ENCODE measurements at regions not wholly inside any gene's neighbourhood (a gene's known extent, or its start where the extent isn't known, plus 50 kb on each side); places are given as distances from the start of the nearest gene placed in this dataset.

- H3K4me3 ChIP-seq (ENCODE audit: low read depth in 1 of 3, low read length in 3 of 3), result no peak overlapping the region
- WGBS, result 81% methylated on average over 20 of the region's 20 CpGs
Observed at GRCh38 chr14:106850913-106851825, 1324.8 kb downstream of the TMEM121 start.

More at GRCh38 chr14:106850913-106851825, 1324.8 kb downstream of the TMEM121 start:
- H3K27ac ChIP-seq (ENCODE audit: low read depth in 1 of 2, low read length in 2 of 2), result no peak overlapping the region
- no peak for TF ChIP-seq HNF4G (IDR thresholded peaks at IDR 0.05)
- no peak for TF ChIP-seq SP1 (IDR thresholded peaks at IDR 0.05)
- TF ChIP-seq ATF3 (IDR thresholded peaks at IDR 0.05), result no peak
- no peak for TF ChIP-seq HNF4A (conservative IDR thresholded peaks at IDR 0.05)
- TF ChIP-seq GABPA (IDR thresholded peaks at IDR 0.05 in 1 of 2, conservative IDR thresholded peaks at IDR 0.05 in 1 of 2), result no peak
- TF ChIP-seq CTCF (IDR thresholded peaks at IDR 0.05; ENCODE audit: low read depth, low read length, missing input control), result no peak
- no peak for TF ChIP-seq NR2F2 (IDR thresholded peaks at IDR 0.05)
- TF ChIP-seq RXRA (IDR thresholded peaks at IDR 0.05), result no peak
- TF ChIP-seq YY1 (IDR thresholded peaks at IDR 0.05), result no peak
- TF ChIP-seq TAF1 (conservative IDR thresholded peaks at IDR 0.05), result no peak
- TF ChIP-seq MAX (IDR thresholded peaks at IDR 0.05), result no peak
- no peak for TF ChIP-seq JUND (IDR thresholded peaks at IDR 0.05)
- TF ChIP-seq FOXA1 (IDR thresholded peaks at IDR 0.05), result no peak
- TF ChIP-seq EGR1 (IDR thresholded peaks at IDR 0.05; ENCODE audit: low read depth in 2 of 2), result no peak
- no peak for TF ChIP-seq RAD21 (IDR thresholded peaks at IDR 0.05)
- TF ChIP-seq FOXA2 (IDR thresholded peaks at IDR 0.05), result no peak
- TF ChIP-seq REST (IDR thresholded peaks at IDR 0.05), result no peak
- peaks cover 0 to 2% (median 0%) of the 10 kb centered on the region in 4 donors for H3K4me1 ChIP-seq (ENCODE audit: control insufficient read depth in 4 of 4, insufficient read depth in 4 of 4, low read length in 3 of 4)
- no peaks in the 10 kb centered on the region for H3K36me3 ChIP-seq (ENCODE audit: control insufficient read depth in 4 of 4, insufficient read depth in 3 of 4, low read depth in 1 of 4, low read length in 3 of 4)
- no peaks in the 10 kb centered on the region for H3K9me3 ChIP-seq (ENCODE audit: control insufficient read depth in 4 of 4, low read length in 3 of 4)
- no peaks in the 10 kb centered on the region for H3K27me3 ChIP-seq (ENCODE audit: control insufficient read depth in 4 of 4, insufficient read depth in 4 of 4, low read length in 3 of 4)
- no peak overlapping the region for H3K9ac ChIP-seq (ENCODE audit: low read depth in 1 of 2, low read length in 2 of 2)
- DNase-seq (ENCODE audit: low spot score), result no peak
